Neural progenitor cell (in vitro differentiated cells): ENCODE measurements at regions not wholly inside any gene's neighbourhood (a gene's known extent, or its start where the extent isn't known, plus 50 kb on each side); places are given as distances from the start of the nearest gene placed in this dataset.

Experiments
- DNase-seq: peaks from one replicate; pipeline ENCODE4 v3.0.0-alpha.2; 2016; ENCODE audit warnings: low spot score
- H2AFZ ChIP-seq: fragments of 200-600 bp; sonication (generic); replicated peaks from 2 replicates; pipeline ENCODE4 v1.6.1; 2016; ENCODE audit warnings: antibody characterized with exemption
- H3F3A ChIP-seq: fragments of 200-600 bp; sonication (generic); 2 replicates; pipeline ENCODE4 v1.6.1; 2016; ENCODE audit warnings: antibody characterized with exemption, low read depth
- H3K27ac ChIP-seq: fragments of 200-600 bp; sonication (generic); 2 replicates; pipeline ENCODE4 v1.5.1; 2016; ENCODE audit warnings: mild to moderate bottlenecking
- H3K27me3 ChIP-seq: fragments of 200-600 bp; sonication (generic); 2 replicates; pipeline ENCODE4 v1.6.1; 2016; ENCODE audit warnings: mild to moderate bottlenecking, moderate library complexity
- H3K36me3 ChIP-seq: fragments of 200-600 bp; sonication (generic); 2 replicates; pipeline ENCODE4 v1.5.1; 2016
- H3K4me1 ChIP-seq: fragments of 200-600 bp; sonication (generic); 2 replicates; pipeline ENCODE4 v1.6.1; 2016; ENCODE audit warnings: mixed run types
- H3K4me2 ChIP-seq: fragments of 200-600 bp; sonication (generic); 2 replicates; pipeline ENCODE4 v1.6.1; 2016
- H3K4me3 ChIP-seq: fragments of 200-600 bp; sonication (generic); 2 replicates; pipeline ENCODE4 v1.5.1; 2016
- H3K79me2 ChIP-seq: fragments of 200-600 bp; sonication (generic); 2 replicates; pipeline ENCODE4 v1.6.1; 2016; ENCODE audit warnings: low read depth
- H3K9ac ChIP-seq: fragments of 200-600 bp; sonication (generic); 2 replicates; pipeline ENCODE4 v1.6.1; 2016
- H3K9me3 ChIP-seq: fragments of 200-600 bp; sonication (generic); 2 replicates; pipeline ENCODE4 v1.5.1; 2016; ENCODE audit warnings: low read depth
- H4K20me1 ChIP-seq: fragments of 200-600 bp; sonication (generic); 2 replicates; pipeline ENCODE4 v1.6.1; 2016; ENCODE audit warnings: low read depth
- H3K27ac Mint-ChIP-seq: 3 replicates; pipeline ENCODE4 v1.8.0; 2021; ENCODE audit warnings: mixed read lengths
- H3K27me3 Mint-ChIP-seq: 2 replicates; pipeline ENCODE4 v1.8.0; 2022; ENCODE audit warnings: low read depth, mild to moderate bottlenecking, inconsistent platforms, moderate library complexity, mixed read lengths; ENCODE audit not compliant: insufficient read depth
- H3K36me3 Mint-ChIP-seq: 3 replicates; pipeline ENCODE4 v1.8.0; 2021; ENCODE audit warnings: mixed read lengths
- H3K4me1 Mint-ChIP-seq: 3 replicates; pipeline ENCODE4 v1.8.0; 2021; ENCODE audit warnings: mixed read lengths
- H3K4me3 Mint-ChIP-seq: 3 replicates; pipeline ENCODE4 v1.8.0; 2021; ENCODE audit warnings: mild to moderate bottlenecking, moderate library complexity, mixed read lengths
- H3K9me3 Mint-ChIP-seq: 3 replicates; pipeline ENCODE4 v1.8.0; 2020; ENCODE audit warnings: mixed read lengths
- CTCF ChIP-seq: fragments of 200-600 bp; sonication (generic); IDR thresholded peaks from 2 replicates; pipeline ENCODE4 v1.5.1; 2017; ENCODE audit warnings: antibody characterized with exemption, mild to moderate bottlenecking
- EZH2 ChIP-seq: fragments of 200-600 bp; sonication (generic); IDR thresholded peaks from 2 replicates; pipeline ENCODE4 v1.6.1; 2017; ENCODE audit warnings: antibody characterized with exemption, mild to moderate bottlenecking, moderate library complexity
- EZH2phosphoT487 ChIP-seq: fragments of 200-600 bp; sonication (generic); IDR thresholded peaks from 2 replicates; pipeline ENCODE4 v1.6.1; 2017; ENCODE audit warnings: antibody characterized with exemption

DNA sequence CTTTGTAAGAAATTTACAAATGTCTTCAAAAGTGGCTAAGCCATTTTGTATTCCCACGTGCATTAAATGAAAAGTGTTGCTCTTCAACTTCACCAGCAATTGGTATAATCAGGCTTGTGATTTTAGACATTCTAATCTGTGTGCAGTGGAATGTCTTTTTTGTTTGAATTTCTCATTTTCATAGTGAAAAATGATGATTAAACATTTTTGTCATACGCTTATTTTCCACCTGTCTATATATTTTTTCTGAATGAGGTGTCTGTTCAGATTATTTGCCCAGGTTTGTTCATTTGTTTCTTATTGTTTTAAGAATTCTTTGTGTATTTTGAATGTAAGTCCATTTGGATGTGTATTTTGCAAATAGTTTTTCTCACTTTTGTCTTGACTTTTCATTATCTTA is 558.1 kb downstream of the TENT5A start:
- Histone ChIP-seq H2AFZ (no peak overlapping the region), H3K27ac (no peak overlapping the region), H3F3A (no peaks in the 10 kb centered on the region), H4K20me1 (no peaks in the 10 kb centered on the region), H3K4me1 (no peaks in the 10 kb centered on the region), H3K4me2 (no peak overlapping the region), H3K9ac (no peak overlapping the region), H3K4me3 (no peak overlapping the region), H3K36me3 (no peaks in the 10 kb centered on the region), H3K9me3 (no peaks in the 10 kb centered on the region), H3K79me2 (no peaks in the 10 kb centered on the region), H3K27me3 (no peaks in the 10 kb centered on the region)
- H3K9me3 Mint-ChIP-seq: no peaks in the 10 kb centered on the region
- no peak overlapping the region for H3K27ac Mint-ChIP-seq
- peaks cover 2% of the 10 kb centered on the region for H3K27me3 Mint-ChIP-seq
- TF ChIP-seq EZH2 (no peak), CTCF (no peak), EZH2phosphoT487 (no peak)
- H3K4me1 Mint-ChIP-seq: no peaks in the 10 kb centered on the region
- no peak overlapping the region for H3K4me3 Mint-ChIP-seq
- no peak for DNase-seq
- H3K36me3 Mint-ChIP-seq: no peaks in the 10 kb centered on the region

DNA sequence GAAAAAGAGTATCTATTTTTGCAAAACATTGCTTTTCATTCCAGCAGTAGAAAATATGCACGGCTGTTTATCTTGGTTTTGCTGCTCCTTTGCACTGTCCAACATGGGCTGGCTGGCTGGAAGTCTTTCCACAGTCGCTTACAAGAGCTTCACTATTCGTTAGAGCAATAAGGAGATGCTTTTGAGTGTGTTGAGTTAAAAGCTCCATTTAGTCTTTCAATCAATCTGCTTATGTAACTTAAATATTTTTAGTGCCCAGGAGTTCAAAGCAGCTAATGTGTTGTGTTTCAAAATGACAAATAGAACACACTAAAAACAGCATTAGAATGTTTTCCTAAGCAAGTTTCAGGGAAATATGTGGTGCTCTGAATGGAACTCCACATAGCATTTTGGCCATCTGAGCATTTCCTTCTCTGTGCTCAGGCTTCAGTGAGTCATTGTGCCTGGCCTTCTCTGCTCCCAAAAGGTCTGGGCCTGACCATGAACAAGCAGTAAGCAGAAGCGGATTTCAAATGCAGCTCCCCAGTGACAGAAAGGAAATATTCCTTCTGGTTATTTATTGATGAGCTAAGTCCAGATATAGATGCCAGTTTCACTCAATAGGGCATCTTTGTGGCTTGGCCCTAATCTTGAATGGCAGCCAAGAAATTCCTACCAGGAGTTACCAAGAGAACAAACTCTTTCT is 580.3 kb downstream of the TENT5A start:
- no peak for TF ChIP-seq EZH2phosphoT487
- no peak for TF ChIP-seq EZH2
- TF ChIP-seq CTCF: no peak
- Mint-ChIP-seq H3K27me3 (no peaks in the 10 kb centered on the region), H3K36me3 (no peaks in the 10 kb centered on the region), H3K27ac (no peak overlapping the region), H3K4me3 (no peak overlapping the region), H3K9me3 (no peaks in the 10 kb centered on the region), H3K4me1 (no peaks in the 10 kb centered on the region)
- Histone ChIP-seq H3K4me3 (no peak overlapping the region), H3K27ac (no peak overlapping the region), H3K4me2 (no peak overlapping the region), H2AFZ (peak overlapping the region; percentile 35), H3K36me3 (no peaks in the 10 kb centered on the region), H3K4me1 (no peaks in the 10 kb centered on the region), H3F3A (no peaks in the 10 kb centered on the region), H4K20me1 (no peaks in the 10 kb centered on the region), H3K27me3 (no peaks in the 10 kb centered on the region), H3K79me2 (no peaks in the 10 kb centered on the region), H3K9ac (no peak overlapping the region), H3K9me3 (no peaks in the 10 kb centered on the region)
- no peak for DNase-seq

- Mint-ChIP-seq H3K4me3 (no peak overlapping the region), H3K9me3 (no peaks in the 10 kb centered on the region), H3K27ac (no peak overlapping the region), H3K4me1 (no peaks in the 10 kb centered on the region), H3K36me3 (no peaks in the 10 kb centered on the region), H3K27me3 (no peaks in the 10 kb centered on the region)
- H2AFZ ChIP-seq: no peak overlapping the region
- no peaks in the 10 kb centered on the region for H3K9me3 ChIP-seq
- H3K4me3 ChIP-seq: no peak overlapping the region
- no peak overlapping the region for H3K27ac ChIP-seq
- no peaks in the 10 kb centered on the region for H3K79me2 ChIP-seq
- no peaks in the 10 kb centered on the region for H3F3A ChIP-seq
- H3K9ac ChIP-seq: no peak overlapping the region
- no peaks in the 10 kb centered on the region for H3K36me3 ChIP-seq
- TF ChIP-seq EZH2phosphoT487 (no peak), CTCF (no peak), EZH2 (no peak)
- no peak for DNase-seq
- H3K4me2 ChIP-seq: no peak overlapping the region
- no peaks in the 10 kb centered on the region for H3K4me1 ChIP-seq
- H3K27me3 ChIP-seq: no peaks in the 10 kb centered on the region
- H4K20me1 ChIP-seq: no peaks in the 10 kb centered on the region
Measured at GRCh38 chr6:81169166-81169565, 583.3 kb downstream of the TENT5A start.
